GM13976 (cell line): ENCODE measurements at regions not wholly inside any gene's neighbourhood (a gene's known extent, or its start where the extent isn't known, plus 50 kb on each side); places are given as distances from the start of the nearest gene placed in this dataset.
"Not testable (repeated sequence)": the region's sequence is repeated elsewhere in the genome, so short reads cannot be mapped to it uniquely, and the experiment has no call there.

Experiments used
- DNase-seq: peaks from one replicate; pipeline ENCODE4 v3.0.0; 2012; ENCODE audit warnings: low spot score
- CTCF ChIP-seq: IDR thresholded peaks from 2 replicates; pipeline ENCODE4 v1.5.1; 2012; ENCODE audit warnings: borderline replicate concordance, mild to moderate bottlenecking; ENCODE audit not compliant: insufficient read depth; ENCODE audit errors: extremely low read depth, missing control alignments, control extremely low read depth
- in situ Hi-C: fragments of 300-500 bp; cut with MboI; formaldehyde crosslinking; loops from one replicate; pipeline ENCODE4 v1.12.0; 2022; ENCODE audit warnings: low sequenced_read_pairs, mixed read lengths, inconsistent platforms; ENCODE audit not compliant: unreplicated experiment

- in situ Hi-C loops, DNase-seq: not testable (repeated sequence)
These were observed 290.1 kb downstream of the ZNF716 start for GRCh38 chr7:57740126-57740525.

GRCh38 chr7:57769131-57769530 is 319.2 kb downstream of the ZNF716 start:
- no peak for DNase-seq
- in situ Hi-C loops: no loop called here
- TF ChIP-seq CTCF: no peak

GRCh38 chr7:57769958-57770357 is 320.0 kb downstream of the ZNF716 start:
- TF ChIP-seq CTCF: no peak
- no peak for DNase-seq
- in situ Hi-C loops: no loop called here

GRCh38 chr7:57772126-57772924 is 322.3 kb downstream of the ZNF716 start:
- no peak for DNase-seq
- no peak for TF ChIP-seq CTCF

GRCh38 chr7:57774300-57774699 is 324.3 kb downstream of the ZNF716 start:
- DNase-seq: no peak
- TF ChIP-seq CTCF: no peak
- in situ Hi-C loops: no loop called here

More at GRCh38 chr7:57772126-57772924, 322.3 kb downstream of the ZNF716 start:
- in situ Hi-C loops: no loop called here

GRCh38 chr7:57775396-57776088 is 325.6 kb downstream of the ZNF716 start:
- no peak for TF ChIP-seq CTCF
- in situ Hi-C loops: no loop called here
- DNase-seq: no peak

GRCh38 chr7:57776136-57776856 is 326.3 kb downstream of the ZNF716 start:
- DNase-seq, in situ Hi-C loops: not testable (repeated sequence)
